NOMO-1 treated with DMSO at 0.1 percent for 48 hours (cell line): ENCODE measurements at regions not wholly inside any gene's neighbourhood (a gene's known extent, or its start where the extent isn't known, plus 50 kb on each side); places are given as distances from the start of the nearest gene placed in this dataset.

Experiments
- DNase-seq: peaks from one replicate; lab custom pipeline; 2025; ENCODE audit not compliant: unreplicated experiment; lab: John Stamatoyannopoulos, UW

- no peak for DNase-seq
These were observed 243.4 kb upstream of the GADL1 start for GRCh38 chr3:31137718-31138465.

DNA sequence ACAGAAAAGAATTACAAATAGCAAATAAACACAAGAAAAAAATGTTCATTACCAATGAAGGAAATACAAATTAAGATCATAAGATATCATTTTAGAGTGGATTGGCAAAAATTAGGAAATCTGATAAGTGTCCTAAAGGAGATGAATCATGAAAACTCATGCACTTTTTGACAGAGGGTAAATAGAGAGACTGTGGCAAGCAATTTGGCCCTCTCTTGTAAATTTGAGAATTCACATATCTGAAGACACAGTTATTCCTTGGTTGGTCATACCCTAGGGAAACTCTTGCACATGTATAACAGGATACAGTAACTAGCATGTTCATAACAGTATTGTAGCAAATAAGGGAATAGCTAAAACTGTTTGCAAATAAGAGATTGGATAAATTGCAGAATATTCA is 246.0 kb upstream of the GADL1 start:
- no peak for DNase-seq

GRCh38 chr3:31142139-31142538 is 247.7 kb upstream of the GADL1 start:
- DNase-seq: no peak

- no peak for DNase-seq
These were observed 248.1 kb upstream of the GADL1 start for GRCh38 chr3:31142543-31142942.

- no peak for DNase-seq
These were observed 250.6 kb upstream of the GADL1 start for GRCh38 chr3:31145062-31145461.

DNA sequence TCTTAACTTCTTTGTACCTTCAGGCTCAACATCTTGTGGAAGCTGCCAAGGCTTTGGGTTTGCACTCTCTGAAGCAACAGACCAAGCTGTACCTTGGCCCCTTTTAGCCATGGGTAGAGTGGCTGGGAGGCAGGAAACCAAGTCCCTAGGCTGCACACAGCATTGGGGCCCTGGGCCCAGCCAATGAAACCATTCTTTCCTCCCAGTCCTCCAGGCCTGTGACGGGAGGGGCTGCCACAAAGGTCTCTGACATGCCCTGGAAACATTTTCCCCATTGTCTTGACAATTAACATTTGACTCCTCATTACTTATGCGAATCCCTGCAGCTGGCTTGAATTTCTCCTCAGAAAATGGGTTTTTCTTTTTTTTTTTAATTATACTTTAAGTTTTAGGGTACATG is 253.1 kb upstream of the GADL1 start:
- no peak for DNase-seq

GRCh38 chr3:31157047-31157694 is 262.7 kb upstream of the GADL1 start:
- peak; percentile 57 for DNase-seq

- no peak for DNase-seq
These were observed 263.6 kb upstream of the GADL1 start for GRCh38 chr3:31157893-31158620.

DNA sequence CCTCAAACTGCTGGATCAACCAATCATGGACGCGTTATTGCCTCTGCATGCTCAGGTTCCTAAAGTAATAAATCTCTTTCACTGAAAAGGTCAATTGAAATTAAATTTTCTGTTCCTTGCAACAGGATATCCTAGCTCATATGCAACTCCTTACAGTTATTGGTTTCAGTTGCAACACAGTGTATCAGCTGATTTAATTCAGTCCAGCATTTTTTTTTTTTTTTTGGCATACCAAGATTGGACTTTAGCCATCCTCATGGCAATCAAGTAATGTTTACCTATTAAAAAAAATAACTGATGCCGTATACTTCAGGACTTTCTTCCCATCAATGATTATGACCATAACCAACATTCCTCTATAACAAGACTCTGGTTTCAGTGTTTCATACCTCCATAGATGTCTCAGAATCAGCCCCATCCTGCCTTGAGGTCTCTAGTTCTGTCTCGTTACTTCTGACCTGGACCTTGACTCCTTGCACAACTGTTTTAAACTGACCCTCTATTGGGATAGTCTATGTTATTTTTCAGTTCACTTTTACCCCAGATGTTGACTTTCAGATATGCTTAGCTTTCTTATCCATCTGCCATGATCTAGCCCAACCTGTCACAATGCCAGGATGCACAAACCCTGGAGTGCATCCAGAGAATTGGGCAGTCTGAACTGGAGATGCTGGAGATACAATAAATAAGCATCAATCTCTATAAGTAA is 265.0 kb upstream of the GADL1 start:
- DNase-seq: no peak

DNA sequence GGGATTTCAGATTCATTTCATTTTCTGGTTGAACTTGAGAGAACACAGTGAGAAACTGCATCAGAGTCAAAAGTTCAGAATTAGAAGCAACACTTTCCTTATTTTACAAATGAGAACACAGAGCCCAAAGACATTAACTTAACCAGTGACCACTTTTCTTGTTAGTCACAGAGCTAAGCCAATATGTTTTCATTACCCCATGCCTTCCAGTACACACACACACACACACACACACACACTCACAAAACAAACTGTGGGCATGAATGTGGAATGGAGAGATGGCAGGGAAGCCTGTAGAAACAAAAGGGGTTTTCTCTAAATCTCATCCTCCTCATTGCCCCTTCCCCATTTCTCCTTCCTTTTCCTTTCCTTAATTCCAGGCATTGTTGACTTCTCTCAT is 267.4 kb upstream of the GADL1 start:
- no peak for DNase-seq

DNA sequence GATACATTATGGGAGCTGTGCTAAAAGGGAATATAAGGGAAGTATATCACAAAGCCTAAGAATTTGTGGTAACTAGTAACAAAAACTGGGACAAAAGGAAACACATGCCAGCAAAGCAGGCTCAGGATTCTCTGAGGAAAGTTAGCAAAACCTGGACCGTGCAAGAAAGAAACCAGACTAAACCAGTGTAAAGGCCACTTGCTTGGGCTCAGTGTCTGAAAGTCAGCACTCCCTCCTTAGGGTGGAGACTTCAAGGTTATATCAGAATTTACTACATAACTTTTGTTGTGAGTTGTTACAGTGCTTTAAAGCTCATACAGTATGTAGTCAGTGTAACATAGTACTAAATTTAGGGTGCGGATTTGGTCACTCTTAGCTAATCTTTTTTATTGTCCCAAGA is 269.9 kb upstream of the GADL1 start:
- DNase-seq: no peak

- DNase-seq: no peak
These were observed 271.0 kb upstream of the GADL1 start for GRCh38 chr3:31165399-31165860.

DNA sequence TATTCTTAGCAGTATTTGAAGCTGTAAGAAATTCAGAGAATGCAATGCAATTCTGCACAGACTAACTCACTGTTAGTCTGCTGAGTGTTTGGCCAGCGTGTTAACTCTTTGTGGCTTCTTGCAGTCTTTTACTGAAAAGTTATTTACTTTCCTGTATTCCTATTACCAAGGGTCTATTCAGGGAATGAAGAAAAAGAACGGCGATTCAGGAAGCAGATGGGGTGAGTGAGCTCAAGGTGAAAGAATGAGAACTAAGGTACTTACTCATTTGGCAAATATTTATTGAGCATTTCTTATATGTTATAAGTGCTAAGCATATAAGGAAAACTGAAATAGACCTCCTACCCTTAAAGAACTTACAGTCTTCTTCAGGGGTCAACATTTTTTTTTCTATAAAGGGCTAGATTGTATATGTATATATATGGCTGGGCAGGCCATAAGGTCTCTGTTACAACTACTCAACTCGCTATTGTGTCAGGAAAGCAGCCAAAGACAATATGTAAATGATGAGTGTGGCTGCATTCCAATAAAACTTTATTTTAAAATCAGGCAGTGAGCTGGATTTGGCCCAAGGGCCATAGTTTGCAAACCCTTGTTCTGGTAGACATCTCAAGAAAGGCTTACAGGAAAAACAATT is 271.9 kb upstream of the GADL1 start:
- no peak for DNase-seq

DNA sequence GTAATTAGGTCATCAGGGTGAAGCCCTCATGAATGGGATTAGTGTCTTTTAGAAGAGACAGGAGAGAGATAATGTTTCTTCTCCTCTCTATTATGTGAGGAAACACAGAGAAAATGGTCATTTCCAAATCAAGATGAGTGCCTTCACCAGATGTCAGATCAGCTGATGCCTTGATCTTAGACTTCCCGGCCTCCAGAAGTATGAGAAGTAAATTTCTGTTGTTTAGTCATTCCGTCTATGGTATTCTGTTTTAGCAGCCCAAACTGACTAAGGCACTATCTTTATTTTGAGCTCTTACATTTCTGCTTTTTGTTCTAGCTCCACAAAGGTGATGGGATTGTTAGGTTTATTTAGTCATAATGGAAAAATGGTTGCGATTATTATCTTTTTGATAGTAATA is 273.2 kb upstream of the GADL1 start:
- DNase-seq: no peak

DNA sequence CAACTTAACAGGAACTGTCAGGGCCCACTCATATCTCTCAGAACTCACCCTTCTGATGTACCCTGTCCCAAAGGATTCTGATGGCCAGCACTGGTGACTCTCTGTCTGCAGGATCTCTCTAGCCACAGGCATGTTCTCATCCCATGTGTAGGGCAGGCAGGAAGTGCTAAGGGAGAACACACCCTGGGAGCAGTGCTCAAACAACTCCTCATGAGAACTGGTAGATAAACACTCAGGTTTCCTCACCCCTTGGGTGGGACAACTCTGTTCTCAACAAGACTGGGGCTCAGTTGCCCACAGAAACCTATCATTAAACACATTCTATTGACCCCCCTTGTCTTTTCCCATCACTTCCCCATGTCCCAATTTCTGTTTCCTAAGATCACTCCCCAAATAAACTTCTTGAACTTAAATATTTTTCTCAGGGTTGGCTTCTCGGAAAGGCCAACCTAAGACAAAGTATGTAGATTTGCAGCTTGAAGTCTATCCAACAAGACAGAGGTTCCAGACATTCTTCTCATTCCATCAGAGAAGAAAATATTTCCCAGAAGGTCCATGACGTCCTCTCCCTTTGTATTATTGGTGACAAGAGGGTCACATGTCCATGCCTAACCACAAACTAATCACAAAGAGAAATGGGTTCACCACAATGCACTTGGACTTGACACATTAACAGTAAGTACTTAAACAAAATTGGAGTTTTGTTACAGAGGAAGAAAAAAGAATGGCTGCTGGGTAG is 276.6 kb upstream of the GADL1 start:
- DNase-seq: no peak

DNA sequence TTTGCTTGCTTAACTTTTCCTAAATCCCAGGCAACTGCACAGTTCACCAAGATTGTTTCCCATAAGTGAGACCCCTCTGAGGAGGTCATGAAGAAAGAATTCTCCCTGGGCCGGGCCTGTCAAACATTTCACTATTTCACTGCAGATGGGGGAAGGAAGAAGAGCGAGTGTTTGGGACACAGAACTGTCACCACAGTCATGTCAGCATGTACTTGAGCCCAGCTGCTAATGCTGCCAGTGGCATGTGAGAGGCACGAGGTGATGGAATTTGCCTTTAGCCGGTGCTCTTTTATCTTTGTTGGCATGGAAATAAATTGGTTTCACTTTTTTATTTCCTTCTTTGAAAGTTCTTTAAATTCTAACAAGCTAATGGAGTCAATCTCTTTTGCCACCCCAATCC is 277.9 kb upstream of the GADL1 start:
- DNase-seq: no peak

DNA sequence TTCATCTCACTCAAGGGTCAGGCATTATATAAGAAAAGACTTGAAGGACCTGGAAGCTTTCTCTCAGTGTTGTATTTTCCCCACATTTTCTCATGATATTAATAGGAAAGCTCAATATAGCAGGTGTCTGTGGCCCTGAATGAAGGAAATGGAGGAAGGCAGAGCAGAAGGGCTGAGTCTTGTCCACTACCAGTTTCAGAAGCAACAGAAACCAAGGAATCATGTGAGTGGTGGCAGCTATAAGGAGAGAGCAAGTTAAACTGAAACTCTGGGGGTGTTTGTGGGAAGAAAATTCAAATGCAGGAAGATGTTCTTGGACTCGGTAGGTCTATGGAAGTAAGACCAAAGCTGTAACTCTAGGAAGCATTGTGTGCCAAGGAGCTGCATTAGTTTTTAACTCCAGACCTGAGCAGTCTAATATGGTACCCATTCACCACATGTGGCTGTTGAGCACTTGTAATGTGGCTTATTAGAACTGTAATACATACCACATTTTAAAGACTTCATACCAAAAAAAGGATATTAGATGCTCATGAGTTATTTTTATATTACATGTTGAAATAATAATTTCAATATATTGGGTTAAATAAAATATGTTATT is 278.8 kb upstream of the GADL1 start:
- no peak for DNase-seq

- DNase-seq: no peak
These were observed 279.6 kb upstream of the GADL1 start for GRCh38 chr3:31174079-31174478.

DNA sequence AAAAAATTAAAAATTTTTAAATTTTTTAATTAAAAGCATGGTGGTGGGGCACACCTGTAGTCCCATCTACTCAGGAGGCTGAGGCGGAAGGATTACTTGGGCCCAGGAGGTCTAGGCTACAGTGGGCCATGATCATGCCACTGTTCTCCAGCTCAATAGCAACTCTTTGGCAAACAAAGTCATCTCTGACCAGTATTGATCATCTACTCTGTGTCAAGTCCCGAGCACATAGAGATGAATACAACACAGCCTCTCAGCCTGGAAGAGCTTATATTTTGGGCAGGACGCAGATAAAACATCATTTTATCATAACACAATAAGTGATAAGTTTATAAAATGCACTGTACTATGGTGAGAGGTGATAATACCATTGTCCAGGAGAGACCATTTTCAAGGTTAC is 281.6 kb upstream of the GADL1 start:
- DNase-seq: no peak

- peak; percentile 56 for DNase-seq
These were observed 284.0 kb upstream of the GADL1 start for GRCh38 chr3:31178467-31178866.
